Panc1 (cell line): ENCODE measurements at regions not wholly inside any gene's neighbourhood (a gene's known extent, or its start where the extent isn't known, plus 50 kb on each side); places are given as distances from the start of the nearest gene placed in this dataset.

ENCODE experiments used
- POLR2AphosphoS5 ChIP-seq: IDR thresholded peaks from 2 replicates; pipeline ENCODE4 v1.6.1; 2012; ENCODE audit warnings: mild to moderate bottlenecking, low read depth, low read length, moderate library complexity
- TCF7L2 ChIP-seq: IDR thresholded peaks from 2 replicates; pipeline ENCODE4 v1.6.1; 2011; ENCODE audit warnings: mild to moderate bottlenecking, low read depth, low read length, inconsistent platforms

DNA sequence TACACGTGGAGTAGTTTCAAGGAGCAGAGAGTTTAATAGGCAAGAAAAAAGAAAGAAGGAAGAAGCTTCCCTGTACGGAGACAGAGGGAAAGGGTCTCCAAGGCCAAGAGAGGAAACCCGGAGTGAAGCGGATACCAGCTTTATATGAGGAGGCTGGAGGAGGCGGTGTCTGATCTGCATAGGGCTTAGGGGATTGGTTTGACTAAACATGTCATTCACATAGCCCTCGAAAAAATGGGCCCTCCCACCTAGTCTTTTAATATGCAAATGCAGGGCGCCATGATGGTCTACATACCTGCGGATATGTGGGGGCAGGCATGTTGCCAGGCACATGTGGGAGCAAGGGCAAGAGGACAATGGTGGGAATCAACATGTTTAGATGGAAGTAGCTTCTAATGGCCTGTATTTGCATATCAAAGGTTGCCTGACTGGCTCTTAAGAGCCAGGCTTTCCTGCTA, 103.1 kb upstream of the UGT8 start:
- TF ChIP-seq TCF7L2 (no peak), POLR2AphosphoS5 (no peak)
